ENCODE measurements at regions not wholly inside any gene's neighbourhood (a gene's known extent, or its start where the extent isn't known, plus 50 kb on each side); places are given as distances from the start of the nearest gene placed in this dataset.

GRCh38 chr20:61125076-61125475 lies 127.0 kb upstream of the CDH4 start:
- no peak for ATAC-seq
- TF ChIP-seq TCF4 (CRISPR knock-in tag; IDR thresholded peaks at IDR 0.05; ENCODE audit: borderline replicate concordance) (no peak), POU6F1 (CRISPR knock-in tag; IDR thresholded peaks at IDR 0.05; ENCODE audit: borderline replicate concordance, low read depth) (no peak), TOX (CRISPR knock-in tag; IDR thresholded peaks at IDR 0.05; ENCODE audit: borderline replicate concordance) (no peak), ZNF8 (CRISPR knock-in tag; IDR thresholded peaks at IDR 0.05) (no peak), CSDC2 (CRISPR knock-in tag; IDR thresholded peaks at IDR 0.05) (no peak), ARNTL (CRISPR knock-in tag; IDR thresholded peaks at IDR 0.05; ENCODE audit: borderline replicate concordance, low read depth) (no peak), PPARA (CRISPR knock-in tag; IDR thresholded peaks at IDR 0.05; ENCODE audit: borderline replicate concordance) (no peak), CSRNP3 (CRISPR knock-in tag; IDR thresholded peaks at IDR 0.05) (no peak), GLIS3 (CRISPR knock-in tag; IDR thresholded peaks at IDR 0.05) (no peak), OSR1 (CRISPR knock-in tag; IDR thresholded peaks at IDR 0.05) (no peak), RARB (CRISPR knock-in tag; IDR thresholded peaks at IDR 0.05) (no peak), TSHZ2 (CRISPR knock-in tag; IDR thresholded peaks at IDR 0.05) (no peak), ZNF565 (CRISPR knock-in tag; conservative IDR thresholded peaks at IDR 0.05; ENCODE audit: low read depth) (no peak), ZFP30 (CRISPR knock-in tag; IDR thresholded peaks at IDR 0.05) (no peak), BACH2 (CRISPR knock-in tag; IDR thresholded peaks at IDR 0.05; ENCODE audit: borderline replicate concordance) (no peak), CREB5 (CRISPR knock-in tag; IDR thresholded peaks at IDR 0.05; ENCODE audit: low read depth) (no peak), ESRRG (CRISPR knock-in tag; IDR thresholded peaks at IDR 0.05) (no peak), PATZ1 (CRISPR knock-in tag; IDR thresholded peaks at IDR 0.05; ENCODE audit: borderline replicate concordance) (no peak)

- no peak for ATAC-seq
- TF ChIP-seq ZFP30 (CRISPR knock-in tag; IDR thresholded peaks at IDR 0.05) = no peak
- TF ChIP-seq TCF4 (CRISPR knock-in tag; IDR thresholded peaks at IDR 0.05; ENCODE audit: borderline replicate concordance) = no peak
- TF ChIP-seq RARB (CRISPR knock-in tag; IDR thresholded peaks at IDR 0.05) = no peak
- no peak for TF ChIP-seq SNAI2 (CRISPR knock-in tag; IDR thresholded peaks at IDR 0.05)
- TF ChIP-seq ESRRG (CRISPR knock-in tag; IDR thresholded peaks at IDR 0.05) = no peak
- no peak for TF ChIP-seq PPARA (CRISPR knock-in tag; IDR thresholded peaks at IDR 0.05; ENCODE audit: borderline replicate concordance)
- no peak for TF ChIP-seq ZNF8 (CRISPR knock-in tag; IDR thresholded peaks at IDR 0.05)
- no peak for TF ChIP-seq GLIS3 (CRISPR knock-in tag; IDR thresholded peaks at IDR 0.05)
- TF ChIP-seq ARNTL (CRISPR knock-in tag; IDR thresholded peaks at IDR 0.05; ENCODE audit: borderline replicate concordance, low read depth) = no peak
- TF ChIP-seq TOX (CRISPR knock-in tag; IDR thresholded peaks at IDR 0.05; ENCODE audit: borderline replicate concordance) = no peak
- TF ChIP-seq ISL1 (CRISPR knock-in tag; IDR thresholded peaks at IDR 0.05) = no peak
- TF ChIP-seq ZNF565 (CRISPR knock-in tag; conservative IDR thresholded peaks at IDR 0.05; ENCODE audit: low read depth) = no peak
- no peak for TF ChIP-seq OSR1 (CRISPR knock-in tag; IDR thresholded peaks at IDR 0.05)
- TF ChIP-seq TSHZ2 (CRISPR knock-in tag; IDR thresholded peaks at IDR 0.05) = no peak
Measured at GRCh38 chr20:61125546-61126180, 126.4 kb upstream of the CDH4 start.
